HCT116 (cell line): ENCODE measurements at regions not wholly inside any gene's neighbourhood (a gene's known extent, or its start where the extent isn't known, plus 50 kb on each side); places are given as distances from the start of the nearest gene placed in this dataset.

ENCODE experiments used
- ATAC-seq: fragments of 200-7000 bp; cut with Tn5 transposase; 2 replicates; pipeline ENCODE4 v1.9.1; 2020; ENCODE audit warnings: mild to moderate bottlenecking, moderate library complexity
- BruUV-seq: library from RNA; stranded (reverse); fragments of 400-500 nt; replicated peaks from 2 replicates; lab custom pipeline; 2021; lab: Mats Ljungman, UMichigan
- CTCF ChIA-PET: fragments of 300-600 bp; sonication (Branson Sonifier 250); formaldehyde crosslinking; loops from one replicate; lab custom pipeline; 2021; ENCODE audit warnings: antibody characterized with exemption; lab: Charles Lee
- POLR2A ChIA-PET: fragments of 300-600, 350-600 bp; sonication (Branson Sonifier 250); formaldehyde crosslinking; loops from one replicate; lab custom pipeline; 2021; ENCODE audit warnings: antibody characterized with exemption; lab: Charles Lee
- RAD21 ChIA-PET, 2 experiments: fragments of 300-600 bp; sonication (Branson Sonifier 250); formaldehyde crosslinking; loops; one replicate each; lab custom pipeline; 2023; ENCODE audit warnings: low total read pairs in 2 of 2; ENCODE audit not compliant: uncharacterized antibody in 2 of 2, unreplicated experiment in 2 of 2, low non-redundant PET in 1 of 2; lab: Charles Lee
- DNase-seq: peaks from one replicate; pipeline ENCODE4 v3.0.0-alpha.2; 2010; ENCODE audit warnings: low read depth, low spot score
- H2AFZ ChIP-seq: fragments of 200-600 bp; shearing (Covaris generic), sonication (generic); 2 replicates; pipeline ENCODE4 v1.6.1; 2017; ENCODE audit warnings: low read depth, mixed run types, mixed read lengths, antibody characterized with exemption, low read length; ENCODE audit not compliant: poor library complexity, severe bottlenecking
- H3K27ac ChIP-seq: 2 replicates; pipeline ENCODE4 v1.5.1; 2012; ENCODE audit warnings: low read depth, low read length
- H3K27me3 ChIP-seq: fragments of 200-600 bp; sonication (generic); 2 replicates; pipeline ENCODE4 v1.6.1; 2016; ENCODE audit warnings: mixed run types, low read length, mixed read lengths; ENCODE audit not compliant: insufficient read depth
- H3K36me3 ChIP-seq, 2 experiments: fragments of 200-500 bp in 1 of 2; fragments of 200-600 bp in 1 of 2; sonication (Bioruptor generic) in 1 of 2; sonication (generic) in 1 of 2; 2 replicates each; pipeline versions ENCODE4 v1.5.1 to v1.6.1; 2014 to 2016; ENCODE audit warnings: low read length in 2 of 2, inconsistent platforms in 1 of 2, mixed read lengths in 1 of 2, mixed run types in 1 of 2; ENCODE audit not compliant: insufficient read depth in 2 of 2, control insufficient read depth in 1 of 2
- H3K4me1 ChIP-seq, 2 experiments: fragments of 200-600 bp in 1 of 2; sonication (generic) in 1 of 2; 2 replicates each; pipeline versions ENCODE4 v1.5.1 to v1.6.1; 2012 to 2017; ENCODE audit warnings: low read length in 2 of 2, inconsistent platforms in 1 of 2, mild to moderate bottlenecking in 1 of 2, mixed read lengths in 1 of 2, mixed run types in 1 of 2, moderate library complexity in 1 of 2; ENCODE audit not compliant: insufficient read depth in 2 of 2, control insufficient read depth in 1 of 2
- H3K4me2 ChIP-seq: fragments of 200-600 bp; sonication (generic); 2 replicates; pipeline ENCODE4 v1.6.1; 2017; ENCODE audit warnings: mixed run types, low read length, mixed read lengths
- H3K4me3 ChIP-seq, 2 experiments: fragments of 200-600 bp in 1 of 2; sonication (generic) in 1 of 2; replicated peaks in 1 of 2; 2 replicates each; pipeline ENCODE4 v1.5.1; 2011 to 2016; ENCODE audit warnings: low read length in 2 of 2, control low read depth in 1 of 2, low read depth in 1 of 2, mild to moderate bottlenecking in 1 of 2, mixed read lengths in 1 of 2, mixed run types in 1 of 2
- H3K79me2 ChIP-seq: fragments of 200-600 bp; sonication (generic); 2 replicates; pipeline ENCODE4 v1.6.1; 2017; ENCODE audit warnings: mild to moderate bottlenecking, mixed run types, low read length, moderate library complexity, mixed read lengths; ENCODE audit not compliant: insufficient read depth
- H3K9ac ChIP-seq: fragments of 200-600 bp; sonication (generic); 2 replicates; pipeline ENCODE4 v1.6.1; 2016; ENCODE audit warnings: low read length, mixed read lengths
- H3K9me2 ChIP-seq: fragments of 200-600 bp; sonication (generic), shearing (Covaris generic); 2 replicates; pipeline ENCODE4 v1.6.1; 2017; ENCODE audit warnings: mixed run types, mild to moderate bottlenecking, moderate library complexity; ENCODE audit not compliant: insufficient read depth
- H3K9me3 ChIP-seq, 2 experiments: fragments of 200-500 bp in 1 of 2; fragments of 200-600 bp in 1 of 2; sonication (Bioruptor generic) in 1 of 2; sonication (generic) in 1 of 2; 2 replicates each; pipeline ENCODE4 v1.6.1; 2014 to 2017; ENCODE audit warnings: low read length in 2 of 2, mixed read lengths in 2 of 2, inconsistent platforms in 1 of 2, low read depth in 1 of 2, mild to moderate bottlenecking in 1 of 2, mixed run types in 1 of 2, moderate library complexity in 1 of 2; ENCODE audit not compliant: control insufficient read depth in 1 of 2, insufficient read depth in 1 of 2
- H4K20me1 ChIP-seq: fragments of 200-600 bp; sonication (generic), shearing (Covaris generic); 2 replicates; pipeline ENCODE4 v1.6.1; 2017; ENCODE audit warnings: mixed run types, mild to moderate bottlenecking, moderate library complexity; ENCODE audit not compliant: insufficient read depth
- CBX3 ChIP-seq: IDR thresholded peaks from 2 replicates; pipeline ENCODE4 v1.6.1; 2012; ENCODE audit warnings: low read depth
- EGR1 ChIP-seq: IDR thresholded peaks from 2 replicates; pipeline ENCODE4 v1.6.1; 2012; ENCODE audit warnings: low read depth
- EZH2 ChIP-seq: fragments of 200-600 bp; sonication (generic); IDR thresholded peaks from 2 replicates; pipeline ENCODE4 v1.6.1; 2017; ENCODE audit warnings: antibody characterized with exemption, mixed run types
- EZH2phosphoT487 ChIP-seq: fragments of 200-600 bp; IDR thresholded peaks from 2 replicates; pipeline ENCODE4 v1.6.1; 2018; ENCODE audit warnings: antibody characterized with exemption, borderline replicate concordance
- FOSL1 ChIP-seq: IDR thresholded peaks from 2 replicates; pipeline ENCODE4 v1.6.1; 2012; ENCODE audit warnings: low read depth
- POLR2A ChIP-seq: IDR thresholded peaks from 2 replicates; pipeline ENCODE4 v1.7.0; 2011; ENCODE audit warnings: borderline replicate concordance; ENCODE audit not compliant: insufficient read depth, insufficient read length; ENCODE audit errors: extremely low read depth
- RAD21 ChIP-seq: IDR thresholded peaks from 2 replicates; pipeline ENCODE4 v1.6.1; 2012; ENCODE audit warnings: low read depth, mild to moderate bottlenecking
- YY1 ChIP-seq: IDR thresholded peaks from 2 replicates; pipeline ENCODE4 v1.6.1; 2011; ENCODE audit warnings: low read length, low read depth, moderate library complexity, mild to moderate bottlenecking; ENCODE audit not compliant: insufficient replicate concordance; ENCODE audit errors: extremely low read depth
- ZNF274 ChIP-seq: fragments of 200-500 bp; sonication (Bioruptor generic); IDR thresholded peaks from 2 replicates; pipeline ENCODE4 v1.6.1; 2014; ENCODE audit warnings: mild to moderate bottlenecking, low read depth, low read length, inconsistent platforms
- intact Hi-C: fragments of 100-400 bp; cut with micrococcal nuclease; formaldehyde crosslinking; loops from 2 replicates; pipeline ENCODE4 v1.10.0; 2022
- TF ChIP-seq, protein P1 (sequence below), 3 experiments: fragments of 200-600 bp in 1 of 3; sonication (generic) in 1 of 3; IDR thresholded peaks in 2 of 3; conservative IDR thresholded peaks in 1 of 3; 2 replicates each; pipeline ENCODE4 v1.5.1; 2012 to 2017; ENCODE audit warnings: low read depth in 2 of 3, low read length in 2 of 3, antibody characterized with exemption in 1 of 3, borderline replicate concordance in 1 of 3, control low read depth in 1 of 3, mild to moderate bottlenecking in 1 of 3, mixed read lengths in 1 of 3, mixed run types in 1 of 3, moderate library complexity in 1 of 3; ENCODE audit not compliant: insufficient read depth in 1 of 3
- TF ChIP-seq, protein P2 (sequence below): IDR thresholded peaks from 2 replicates; pipeline ENCODE4 v1.6.1; 2011; ENCODE audit warnings: mild to moderate bottlenecking, low read length, moderate library complexity; ENCODE audit not compliant: insufficient replicate concordance; ENCODE audit errors: extremely low read depth

DNA sequence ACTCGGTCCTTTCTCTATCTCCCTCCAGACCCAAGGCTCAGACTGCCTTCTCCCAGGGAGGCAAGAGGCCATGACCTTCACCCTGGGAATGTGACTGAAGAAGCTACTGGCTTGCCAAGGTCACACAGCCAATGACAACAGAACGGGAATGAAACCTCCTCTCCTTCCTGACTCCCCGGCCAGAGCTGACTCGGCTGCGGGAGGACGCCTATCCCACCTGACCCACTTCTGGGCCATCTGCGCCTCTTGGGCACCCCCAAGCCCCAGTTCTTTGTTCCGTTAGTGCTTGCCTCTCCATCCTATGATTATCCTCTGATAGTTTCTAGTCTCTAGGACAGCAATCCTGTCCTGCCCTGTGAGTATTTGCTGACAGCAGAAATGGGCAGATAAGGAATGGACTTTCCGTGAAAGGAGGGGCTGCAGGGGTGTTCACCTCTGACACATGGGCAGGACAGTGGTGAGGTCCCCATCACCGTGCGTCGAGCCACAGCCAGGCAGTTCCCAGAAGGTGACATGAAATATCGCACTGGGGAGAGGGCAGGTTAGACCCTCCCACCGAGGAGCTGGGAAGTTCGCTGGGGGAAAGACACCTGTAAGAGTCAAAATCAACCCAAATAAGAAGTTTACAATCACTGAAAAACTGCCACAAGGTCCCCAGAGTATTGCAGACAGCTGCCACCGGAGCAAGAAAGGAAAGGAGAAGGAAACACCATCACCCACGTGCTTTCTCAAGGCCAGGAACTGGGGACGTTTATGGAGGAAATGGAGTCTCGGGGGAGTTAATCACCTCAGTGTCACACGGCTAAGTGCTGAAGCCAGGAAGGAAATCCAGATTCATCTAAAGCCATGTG is 63.0 kb downstream of the INSIG1 start:
- POLR2A ChIA-PET, result no interaction called here
- no peak overlapping the region for H3K27ac ChIP-seq

DNA sequence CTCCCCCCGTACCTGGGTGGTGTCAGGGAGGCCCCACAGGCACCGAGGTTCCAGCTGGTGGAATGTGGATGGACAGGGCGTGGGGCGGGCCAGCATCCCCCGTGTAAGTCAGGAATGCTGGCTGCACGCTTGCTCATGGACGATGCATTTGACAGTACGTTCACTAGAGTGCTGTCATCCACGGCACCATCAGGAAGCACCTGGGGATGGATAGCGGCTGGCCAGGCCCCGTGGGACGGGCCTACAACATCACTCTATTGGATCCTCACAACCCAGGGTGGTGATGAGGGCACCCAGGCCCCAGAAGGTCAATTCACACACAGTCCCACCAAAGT is 63.6 kb downstream of the INSIG1 start:
- H3K9me2 ChIP-seq, result no peaks in the 10 kb centered on the region
- no peak for DNase-seq
- no peak overlapping the region for H2AFZ ChIP-seq
- POLR2A ChIA-PET, result no interaction called here
- no peak overlapping the region for H3K27ac ChIP-seq
- CTCF ChIA-PET, result no interaction called here
- H4K20me1 ChIP-seq, result no peaks in the 10 kb centered on the region
- no TSS peak for BruUV-seq
- H3K36me3 ChIP-seq, result no peaks in the 10 kb centered on the region
- RAD21 ChIA-PET, result no interaction called here
- H3K27me3 ChIP-seq, result no peaks in the 10 kb centered on the region
- TF ChIP-seq EZH2, result no peak
- no peak for TF ChIP-seq EGR1
- TF ChIP-seq, protein P1, sequence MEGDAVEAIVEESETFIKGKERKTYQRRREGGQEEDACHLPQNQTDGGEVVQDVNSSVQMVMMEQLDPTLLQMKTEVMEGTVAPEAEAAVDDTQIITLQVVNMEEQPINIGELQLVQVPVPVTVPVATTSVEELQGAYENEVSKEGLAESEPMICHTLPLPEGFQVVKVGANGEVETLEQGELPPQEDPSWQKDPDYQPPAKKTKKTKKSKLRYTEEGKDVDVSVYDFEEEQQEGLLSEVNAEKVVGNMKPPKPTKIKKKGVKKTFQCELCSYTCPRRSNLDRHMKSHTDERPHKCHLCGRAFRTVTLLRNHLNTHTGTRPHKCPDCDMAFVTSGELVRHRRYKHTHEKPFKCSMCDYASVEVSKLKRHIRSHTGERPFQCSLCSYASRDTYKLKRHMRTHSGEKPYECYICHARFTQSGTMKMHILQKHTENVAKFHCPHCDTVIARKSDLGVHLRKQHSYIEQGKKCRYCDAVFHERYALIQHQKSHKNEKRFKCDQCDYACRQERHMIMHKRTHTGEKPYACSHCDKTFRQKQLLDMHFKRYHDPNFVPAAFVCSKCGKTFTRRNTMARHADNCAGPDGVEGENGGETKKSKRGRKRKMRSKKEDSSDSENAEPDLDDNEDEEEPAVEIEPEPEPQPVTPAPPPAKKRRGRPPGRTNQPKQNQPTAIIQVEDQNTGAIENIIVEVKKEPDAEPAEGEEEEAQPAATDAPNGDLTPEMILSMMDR (IDR thresholded peaks at IDR 0.05 in 2 of 3, conservative IDR thresholded peaks at IDR 0.05 in 1 of 3; ENCODE audit: borderline replicate concordance in 1 of 3, insufficient read depth in 1 of 3, low read depth in 2 of 3, low read length in 2 of 3), result no peak
- TF ChIP-seq ZNF274, result no peak
- no peak for TF ChIP-seq FOSL1
- no peak for TF ChIP-seq YY1
- H3K4me2 ChIP-seq, result no peak overlapping the region
- H3K79me2 ChIP-seq, result no peaks in the 10 kb centered on the region
- no peak for ATAC-seq
- intact Hi-C loops, result no loop called here
- H3K9ac ChIP-seq, result no peak overlapping the region
- H3K4me1 ChIP-seq, result no peaks in the 10 kb centered on the region
- no peak overlapping the region for H3K4me3 ChIP-seq
- no peaks in the 10 kb centered on the region for H3K9me3 ChIP-seq

More for the DNA sequence above, 63.0 kb downstream of the INSIG1 start:
- no peaks in the 10 kb centered on the region for H3K4me1 ChIP-seq
- H3K4me2 ChIP-seq, result no peak overlapping the region
- H3K79me2 ChIP-seq, result no peaks in the 10 kb centered on the region
- H3K4me3 ChIP-seq, result no peak overlapping the region
- RAD21 ChIA-PET, result no interaction called here
- no TSS peak for BruUV-seq
- H3K9me2 ChIP-seq, result no peaks in the 10 kb centered on the region
- no peak overlapping the region for H3K9ac ChIP-seq
- H2AFZ ChIP-seq, result no peak overlapping the region
- no peaks in the 10 kb centered on the region for H3K27me3 ChIP-seq
- H4K20me1 ChIP-seq, result no peaks in the 10 kb centered on the region
- no peak for TF ChIP-seq CBX3
- TF ChIP-seq, protein P2, sequence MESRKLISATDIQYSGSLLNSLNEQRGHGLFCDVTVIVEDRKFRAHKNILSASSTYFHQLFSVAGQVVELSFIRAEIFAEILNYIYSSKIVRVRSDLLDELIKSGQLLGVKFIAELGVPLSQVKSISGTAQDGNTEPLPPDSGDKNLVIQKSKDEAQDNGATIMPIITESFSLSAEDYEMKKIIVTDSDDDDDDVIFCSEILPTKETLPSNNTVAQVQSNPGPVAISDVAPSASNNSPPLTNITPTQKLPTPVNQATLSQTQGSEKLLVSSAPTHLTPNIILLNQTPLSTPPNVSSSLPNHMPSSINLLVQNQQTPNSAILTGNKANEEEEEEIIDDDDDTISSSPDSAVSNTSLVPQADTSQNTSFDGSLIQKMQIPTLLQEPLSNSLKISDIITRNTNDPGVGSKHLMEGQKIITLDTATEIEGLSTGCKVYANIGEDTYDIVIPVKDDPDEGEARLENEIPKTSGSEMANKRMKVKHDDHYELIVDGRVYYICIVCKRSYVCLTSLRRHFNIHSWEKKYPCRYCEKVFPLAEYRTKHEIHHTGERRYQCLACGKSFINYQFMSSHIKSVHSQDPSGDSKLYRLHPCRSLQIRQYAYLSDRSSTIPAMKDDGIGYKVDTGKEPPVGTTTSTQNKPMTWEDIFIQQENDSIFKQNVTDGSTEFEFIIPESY, result no peak
- TF ChIP-seq EZH2phosphoT487, result no peak
- TF ChIP-seq RAD21, result no peak
- TF ChIP-seq POLR2A, result no peak
- H3K36me3 ChIP-seq, result no peaks in the 10 kb centered on the region
- no peaks in the 10 kb centered on the region for H3K9me3 ChIP-seq
- CTCF ChIA-PET, result no interaction called here
- DNase-seq (no peak), ATAC-seq (no peak)
- intact Hi-C loops, result no loop called here
